T-helper 2 cell treated with Interferon-gamma antibody and Interleukin-4, amounts not matched to agents 100 ng/mL and 5 ng/mL, for 36 hours (primary cell): ENCODE measurements at regions not wholly inside any gene's neighbourhood (a gene's known extent, or its start where the extent isn't known, plus 50 kb on each side); places are given as distances from the start of the nearest gene placed in this dataset.

Experiments
- intact Hi-C: fragments of 100-400 bp; cut with micrococcal nuclease; formaldehyde crosslinking; loops from one replicate; pipeline ENCODE4 v1.15.1; 2023

- intact Hi-C loops: no loop called here
Measured at GRCh38 chr3:31048143-31048542, 153.7 kb upstream of the GADL1 start.

GRCh38 chr3:31050296-31050695, 155.8 kb upstream of the GADL1 start:
- intact Hi-C loops: no loop called here

GRCh38 chr3:31051226-31051625, 156.8 kb upstream of the GADL1 start:
- intact Hi-C loops: no loop called here

- intact Hi-C loops: no loop called here
Measured at GRCh38 chr3:31053299-31053698, 158.8 kb upstream of the GADL1 start.

GRCh38 chr3:31054032-31054431, 159.6 kb upstream of the GADL1 start:
- intact Hi-C loops: no loop called here

- intact Hi-C loops: no loop called here
Measured at GRCh38 chr3:31055757-31056156, 161.3 kb upstream of the GADL1 start.

- intact Hi-C loops: no loop called here
Measured at GRCh38 chr3:31057891-31058290, 163.4 kb upstream of the GADL1 start.

GRCh38 chr3:31064021-31064420, 169.6 kb upstream of the GADL1 start:
- intact Hi-C loops: no loop called here

GRCh38 chr3:31065765-31066164, 171.3 kb upstream of the GADL1 start:
- intact Hi-C loops: no loop called here

GRCh38 chr3:31067004-31067403, 172.5 kb upstream of the GADL1 start:
- intact Hi-C loops: no loop called here

- intact Hi-C loops: no loop called here
Measured at GRCh38 chr3:31075471-31075870, 181.0 kb upstream of the GADL1 start.

- intact Hi-C loops: no loop called here
Measured at GRCh38 chr3:31075876-31076275, 181.4 kb upstream of the GADL1 start.

GRCh38 chr3:31077021-31077601, 182.7 kb upstream of the GADL1 start:
- intact Hi-C loops: no loop called here

GRCh38 chr3:31077826-31078225, 183.4 kb upstream of the GADL1 start:
- intact Hi-C loops: no loop called here

GRCh38 chr3:31079689-31080088, 185.2 kb upstream of the GADL1 start:
- intact Hi-C loops: no loop called here

- intact Hi-C loops: no loop called here
Measured at GRCh38 chr3:31081018-31081662, 186.7 kb upstream of the GADL1 start.

- intact Hi-C loops: no loop called here
Measured at GRCh38 chr3:31086148-31086547, 191.7 kb upstream of the GADL1 start.

- intact Hi-C loops: no loop called here
Measured at GRCh38 chr3:31086698-31087097, 192.2 kb upstream of the GADL1 start.

GRCh38 chr3:31091748-31092147, 197.3 kb upstream of the GADL1 start:
- intact Hi-C loops: no loop called here

GRCh38 chr3:31092748-31093589, 198.5 kb upstream of the GADL1 start:
- intact Hi-C loops: no loop called here

GRCh38 chr3:31093606-31094005, 199.1 kb upstream of the GADL1 start:
- intact Hi-C loops: no loop called here

- intact Hi-C loops: no loop called here
Measured at GRCh38 chr3:31094048-31094447, 199.6 kb upstream of the GADL1 start.

- intact Hi-C loops: no loop called here
Measured at GRCh38 chr3:31095255-31095654, 200.8 kb upstream of the GADL1 start.
